ENCODE measurements at regions not wholly inside any gene's neighbourhood (a gene's known extent, or its start where the extent isn't known, plus 50 kb on each side); places are given as distances from the start of the nearest gene placed in this dataset.

GRCh38 chr4:96809563-96809962, 969.7 kb downstream of the PDHA2 start:
- H3K27ac ChIP-seq (ENCODE audit: low read depth, low read length) = no peak overlapping the region
- Mint-ChIP-seq H3K4me3 (no peak overlapping the region), H3K27ac (no peak overlapping the region), H3K27me3 (no peaks in the 10 kb centered on the region), H3K9me3 (peaks cover 0 to 16% (median 3%) of the 10 kb centered on the region in 5 donors), H3K4me1 (no peaks in the 10 kb centered on the region), H3K36me3 (no peaks in the 10 kb centered on the region)
- no peak for DNase-seq
- ChIA-PET CTCF (no interaction called here), POLR2A (no interaction called here)
- no peaks in the 10 kb centered on the region for H3K4me1 ChIP-seq (ENCODE audit: insufficient read depth, low read length)
- no peaks in the 10 kb centered on the region for H3K27me3 ChIP-seq (ENCODE audit: insufficient read depth, low read length, poor library complexity, severe bottlenecking)
- H3K9me3 ChIP-seq (ENCODE audit: low read length) = no peaks in the 10 kb centered on the region
- no peak overlapping the region for H3K4me3 ChIP-seq (ENCODE audit: low read length)
- no peaks in the 10 kb centered on the region for H3K36me3 ChIP-seq (ENCODE audit: insufficient read depth, low read length)

DNA sequence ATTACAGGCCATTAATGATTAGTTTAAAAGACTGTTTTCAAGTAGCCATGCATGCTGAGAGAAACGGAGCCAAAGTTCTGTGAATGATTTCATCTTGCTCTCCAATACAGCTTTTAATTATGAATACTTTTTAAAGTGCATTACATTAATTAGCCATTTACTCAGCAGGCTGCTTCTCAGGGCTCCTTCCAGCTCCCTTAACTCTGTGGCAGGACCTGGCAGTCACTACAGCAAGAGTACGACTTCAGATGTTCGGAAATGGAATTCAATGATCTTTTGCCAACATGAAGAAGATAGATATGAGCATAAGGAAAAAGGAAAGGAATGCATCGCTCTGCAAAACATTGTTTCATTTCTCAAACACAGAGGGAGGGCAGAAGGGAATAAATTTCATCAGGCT, 987.2 kb downstream of the PDHA2 start:
- Mint-ChIP-seq H3K27ac (no peak overlapping the region), H3K9me3 (peaks cover 0 to 24% (median 3%) of the 10 kb centered on the region in 5 donors), H3K27me3 (no peaks in the 10 kb centered on the region), H3K4me3 (no peak overlapping the region), H3K36me3 (no peaks in the 10 kb centered on the region), H3K4me1 (no peaks in the 10 kb centered on the region)
- H3K27me3 ChIP-seq (ENCODE audit: insufficient read depth, low read length, poor library complexity, severe bottlenecking) = no peaks in the 10 kb centered on the region
- no peaks in the 10 kb centered on the region for H3K4me1 ChIP-seq (ENCODE audit: insufficient read depth, low read length)
- POLR2A ChIA-PET = no interaction called here
- no peak overlapping the region for H3K4me3 ChIP-seq (ENCODE audit: low read length)
- CTCF ChIA-PET = no interaction called here
- H3K9me3 ChIP-seq (ENCODE audit: low read length) = no peaks in the 10 kb centered on the region
- no peaks in the 10 kb centered on the region for H3K36me3 ChIP-seq (ENCODE audit: insufficient read depth, low read length)
- no peak overlapping the region for H3K27ac ChIP-seq (ENCODE audit: low read depth, low read length)
- DNase-seq = no peak

GRCh38 chr4:96833831-96834230, 993.9 kb downstream of the PDHA2 start:
- CTCF ChIA-PET = no interaction called here
- H3K36me3 ChIP-seq (ENCODE audit: insufficient read depth, low read length) = no peaks in the 10 kb centered on the region
- no peak for DNase-seq
- no peaks in the 10 kb centered on the region for H3K9me3 ChIP-seq (ENCODE audit: low read length)
- Mint-ChIP-seq H3K9me3 (peaks cover 1 to 16% (median 5%) of the 10 kb centered on the region in 5 donors), H3K4me3 (no peak overlapping the region), H3K27me3 (no peaks in the 10 kb centered on the region), H3K27ac (no peak overlapping the region), H3K36me3 (no peaks in the 10 kb centered on the region), H3K4me1 (no peaks in the 10 kb centered on the region)
- no peaks in the 10 kb centered on the region for H3K4me1 ChIP-seq (ENCODE audit: insufficient read depth, low read length)
- no peak overlapping the region for H3K4me3 ChIP-seq (ENCODE audit: low read length)
- POLR2A ChIA-PET = no interaction called here
- no peaks in the 10 kb centered on the region for H3K27me3 ChIP-seq (ENCODE audit: insufficient read depth, low read length, poor library complexity, severe bottlenecking)
- no peak overlapping the region for H3K27ac ChIP-seq (ENCODE audit: low read depth, low read length)

- ChIA-PET CTCF (no interaction called here), POLR2A (no interaction called here)
- no peak overlapping the region for H3K27ac Mint-ChIP-seq
- no peaks in the 10 kb centered on the region for H3K36me3 Mint-ChIP-seq
- Histone ChIP-seq H3K27me3 (ENCODE audit: insufficient read depth, low read length, poor library complexity, severe bottlenecking) (no peaks in the 10 kb centered on the region), H3K4me3 (ENCODE audit: low read length) (no peak overlapping the region), H3K9me3 (ENCODE audit: low read length) (no peaks in the 10 kb centered on the region), H3K36me3 (ENCODE audit: insufficient read depth, low read length) (no peaks in the 10 kb centered on the region), H3K27ac (ENCODE audit: low read depth, low read length) (no peak overlapping the region), H3K4me1 (ENCODE audit: insufficient read depth, low read length) (no peaks in the 10 kb centered on the region)
- no peak for DNase-seq
- H3K9me3 Mint-ChIP-seq = peaks cover 1 to 17% (median 5%) of the 10 kb centered on the region in 5 donors
- no peaks in the 10 kb centered on the region for H3K4me1 Mint-ChIP-seq
- H3K27me3 Mint-ChIP-seq = no peaks in the 10 kb centered on the region
- no peak overlapping the region for H3K4me3 Mint-ChIP-seq
These were observed 996.1 kb downstream of the PDHA2 start for GRCh38 chr4:96835991-96836390.

DNA sequence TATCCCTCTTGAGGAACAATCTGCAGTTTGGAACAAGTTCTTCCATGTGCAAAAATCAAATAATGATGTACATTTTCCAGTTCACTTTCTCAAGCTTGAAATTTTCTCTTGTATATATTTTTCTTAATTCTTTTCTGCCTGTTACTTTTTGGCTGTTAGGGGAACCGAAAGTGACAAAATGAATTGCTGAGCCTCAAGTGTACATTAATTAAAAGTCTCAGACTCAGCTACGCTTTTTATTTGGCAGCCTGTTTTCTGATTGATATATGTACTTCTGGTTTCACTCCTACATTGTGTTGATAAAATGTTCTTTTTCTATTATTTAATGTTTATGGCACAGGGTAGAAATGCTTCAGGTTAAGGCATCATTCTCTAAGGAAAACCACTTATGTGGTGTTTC, 999.5 kb downstream of the PDHA2 start:
- Mint-ChIP-seq H3K4me3 (no peak overlapping the region), H3K27me3 (no peaks in the 10 kb centered on the region), H3K9me3 (peaks cover 0 to 13% (median 3%) of the 10 kb centered on the region in 5 donors), H3K36me3 (no peaks in the 10 kb centered on the region), H3K4me1 (no peaks in the 10 kb centered on the region), H3K27ac (no peak overlapping the region)
- ChIA-PET CTCF (no interaction called here), POLR2A (no interaction called here)
- H3K27me3 ChIP-seq (ENCODE audit: insufficient read depth, low read length, poor library complexity, severe bottlenecking) = no peaks in the 10 kb centered on the region
- H3K4me1 ChIP-seq (ENCODE audit: insufficient read depth, low read length) = no peaks in the 10 kb centered on the region
- H3K9me3 ChIP-seq (ENCODE audit: low read length) = no peaks in the 10 kb centered on the region
- no peaks in the 10 kb centered on the region for H3K36me3 ChIP-seq (ENCODE audit: insufficient read depth, low read length)
- no peak overlapping the region for H3K27ac ChIP-seq (ENCODE audit: low read depth, low read length)
- no peak overlapping the region for H3K4me3 ChIP-seq (ENCODE audit: low read length)
- DNase-seq = no peak

GRCh38 chr4:96841801-96842200, 1001.9 kb downstream of the PDHA2 start:
- Histone ChIP-seq H3K27me3 (ENCODE audit: insufficient read depth, low read length, poor library complexity, severe bottlenecking) (no peaks in the 10 kb centered on the region), H3K27ac (ENCODE audit: low read depth, low read length) (no peak overlapping the region), H3K4me1 (ENCODE audit: insufficient read depth, low read length) (no peaks in the 10 kb centered on the region), H3K4me3 (ENCODE audit: low read length) (no peak overlapping the region), H3K9me3 (ENCODE audit: low read length) (no peaks in the 10 kb centered on the region), H3K36me3 (ENCODE audit: insufficient read depth, low read length) (no peaks in the 10 kb centered on the region)
- no peaks in the 10 kb centered on the region for H3K4me1 Mint-ChIP-seq
- H3K9me3 Mint-ChIP-seq = peaks cover 0 to 13% (median 5%) of the 10 kb centered on the region in 5 donors
- H3K36me3 Mint-ChIP-seq = no peaks in the 10 kb centered on the region
- H3K27me3 Mint-ChIP-seq = no peaks in the 10 kb centered on the region
- POLR2A ChIA-PET = no interaction called here
- no peak overlapping the region for H3K27ac Mint-ChIP-seq
- DNase-seq = no peak
- CTCF ChIA-PET = no interaction called here
- H3K4me3 Mint-ChIP-seq = no peak overlapping the region

DNA sequence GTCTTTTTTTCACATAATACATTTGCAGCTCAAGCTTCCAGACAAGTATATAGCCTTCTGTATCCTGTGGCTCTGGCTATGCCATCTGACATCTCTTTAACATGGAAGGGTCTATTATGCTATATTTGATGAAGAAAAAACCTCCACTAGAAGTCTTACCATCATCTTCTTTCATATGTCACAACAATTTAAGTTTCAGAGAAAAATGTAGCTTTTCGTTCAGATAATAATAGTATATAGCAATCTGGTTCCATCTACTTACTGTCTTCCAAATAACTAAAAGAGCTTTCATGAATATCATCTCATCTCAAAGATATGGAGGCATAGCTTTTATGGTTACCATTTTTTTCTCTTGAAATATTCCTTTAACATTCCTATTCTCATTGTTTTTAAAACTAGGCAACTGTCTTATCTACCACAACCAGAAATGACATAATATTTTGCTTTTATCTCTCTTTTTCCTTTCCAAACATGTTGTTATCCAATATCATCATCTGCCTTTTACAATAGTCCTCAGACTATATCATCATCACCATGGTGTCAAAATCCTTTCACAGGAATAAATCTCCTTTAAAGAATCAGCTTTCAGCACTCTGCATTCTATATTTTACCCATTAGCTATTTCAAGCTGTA, 1005.1 kb downstream of the PDHA2 start:
- H3K27me3 Mint-ChIP-seq = no peaks in the 10 kb centered on the region
- H3K9me3 Mint-ChIP-seq = peaks cover 0 to 9% (median 2%) of the 10 kb centered on the region in 5 donors
- peak overlapping the region in 1 of 8 donors; percentile 12 for H3K27ac Mint-ChIP-seq
- no peaks in the 10 kb centered on the region for H3K36me3 ChIP-seq (ENCODE audit: insufficient read depth, low read length)
- ChIA-PET POLR2A (no interaction called here), CTCF (no interaction called here)
- no peak for DNase-seq
- no peak overlapping the region for H3K4me3 ChIP-seq (ENCODE audit: low read length)
- H3K27ac ChIP-seq (ENCODE audit: low read depth, low read length) = no peak overlapping the region
- no peak overlapping the region for H3K4me3 Mint-ChIP-seq
- H3K4me1 Mint-ChIP-seq = no peaks in the 10 kb centered on the region
- H3K36me3 Mint-ChIP-seq = no peaks in the 10 kb centered on the region
- H3K9me3 ChIP-seq (ENCODE audit: low read length) = no peaks in the 10 kb centered on the region
- H3K27me3 ChIP-seq (ENCODE audit: insufficient read depth, low read length, poor library complexity, severe bottlenecking) = no peaks in the 10 kb centered on the region
- no peaks in the 10 kb centered on the region for H3K4me1 ChIP-seq (ENCODE audit: insufficient read depth, low read length)

DNA sequence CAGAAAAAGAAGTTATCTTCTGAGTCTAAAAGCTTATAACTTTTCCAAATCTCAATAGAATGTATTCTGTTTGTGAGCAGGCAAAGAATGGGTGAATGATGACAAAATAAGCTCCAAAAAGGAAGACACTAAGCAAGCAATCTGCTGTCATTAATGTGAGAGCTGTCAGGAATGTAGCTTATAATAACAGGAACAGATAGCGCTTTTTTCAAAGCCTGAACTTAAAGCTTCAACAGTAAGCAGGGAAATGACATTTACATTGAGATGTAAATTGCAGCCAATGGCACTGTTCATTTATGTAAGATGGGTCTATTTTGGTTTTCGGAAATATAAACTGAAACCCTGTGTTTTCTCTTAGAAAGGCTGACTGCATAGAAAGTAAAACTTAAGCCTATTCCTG, 1005.9 kb downstream of the PDHA2 start:
- CTCF ChIA-PET = no interaction called here
- Mint-ChIP-seq H3K27me3 (no peaks in the 10 kb centered on the region), H3K36me3 (no peaks in the 10 kb centered on the region), H3K27ac (no peak overlapping the region), H3K9me3 (peaks cover 0 to 9% (median 2%) of the 10 kb centered on the region in 5 donors), H3K4me3 (no peak overlapping the region), H3K4me1 (no peaks in the 10 kb centered on the region)
- no peak overlapping the region for H3K4me3 ChIP-seq (ENCODE audit: low read length)
- POLR2A ChIA-PET = no interaction called here
- no peaks in the 10 kb centered on the region for H3K36me3 ChIP-seq (ENCODE audit: insufficient read depth, low read length)
- no peaks in the 10 kb centered on the region for H3K4me1 ChIP-seq (ENCODE audit: insufficient read depth, low read length)
- H3K9me3 ChIP-seq (ENCODE audit: low read length) = no peaks in the 10 kb centered on the region
- no peak overlapping the region for H3K27ac ChIP-seq (ENCODE audit: low read depth, low read length)
- DNase-seq = no peak
- no peaks in the 10 kb centered on the region for H3K27me3 ChIP-seq (ENCODE audit: insufficient read depth, low read length, poor library complexity, severe bottlenecking)

DNA sequence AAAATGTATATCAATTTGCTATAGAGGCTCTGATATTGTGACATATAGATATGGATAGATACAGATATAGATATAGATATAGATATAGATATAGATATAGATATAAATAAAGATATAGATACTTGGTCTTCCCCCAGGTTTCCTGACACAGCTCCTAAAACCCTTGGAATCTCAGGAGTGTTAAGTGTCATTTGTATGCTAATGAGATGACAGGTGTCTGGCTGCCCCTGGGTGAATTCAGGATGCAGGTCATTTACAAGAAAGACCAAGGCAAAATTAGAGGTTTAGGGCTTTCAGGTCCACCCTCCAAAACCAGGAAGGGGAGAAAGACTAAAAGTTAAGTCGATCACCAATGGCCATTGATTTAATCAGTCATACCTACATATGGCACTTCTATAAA, 1034.8 kb downstream of the PDHA2 start:
- no peak overlapping the region for H3K4me3 Mint-ChIP-seq
- no peaks in the 10 kb centered on the region for H3K36me3 Mint-ChIP-seq
- H3K4me1 Mint-ChIP-seq = no peaks in the 10 kb centered on the region
- POLR2A ChIA-PET = no interaction called here
- CTCF ChIA-PET = no interaction called here
- Histone ChIP-seq H3K9me3 (ENCODE audit: low read length) (no peaks in the 10 kb centered on the region), H3K27me3 (ENCODE audit: insufficient read depth, low read length, poor library complexity, severe bottlenecking) (no peaks in the 10 kb centered on the region), H3K27ac (ENCODE audit: low read depth, low read length) (no peak overlapping the region), H3K4me3 (ENCODE audit: low read length) (no peak overlapping the region), H3K36me3 (ENCODE audit: insufficient read depth, low read length) (no peaks in the 10 kb centered on the region), H3K4me1 (ENCODE audit: insufficient read depth, low read length) (no peaks in the 10 kb centered on the region)
- no peak for DNase-seq
- H3K27ac Mint-ChIP-seq = no peak overlapping the region
- no peaks in the 10 kb centered on the region for H3K27me3 Mint-ChIP-seq
- peaks cover 0 to 9% (median 6%) of the 10 kb centered on the region in 5 donors for H3K9me3 Mint-ChIP-seq

All from CD8-positive, alpha-beta memory T cell (primary cell).